Ascending aorta (tissue), 2 donors: ENCODE measurements at regions not wholly inside any gene's neighbourhood (a gene's known extent, or its start where the extent isn't known, plus 50 kb on each side); places are given as distances from the start of the nearest gene placed in this dataset.

Experiments used
- DNase-seq, 2 donors: peaks; one replicate each; pipeline ENCODE4 v3.0.0-alpha.2; 2019; ENCODE audit warnings: low spot score in 2 of 2
- H3K27ac ChIP-seq, 2 donors: fragments of 200-600 bp; sonication (generic); one replicate each; pipeline ENCODE4 v1.5.1; 2016 to 2017; ENCODE audit warnings: mild to moderate bottlenecking in 1 of 2
- H3K27me3 ChIP-seq: fragments of 200-600 bp; sonication (generic); one replicate; pipeline ENCODE4 v1.5.1; 2017
- H3K36me3 ChIP-seq, 2 donors: fragments of 200-600 bp; sonication (generic); one replicate each; pipeline ENCODE4 v1.5.1; 2016
- H3K4me1 ChIP-seq, 2 donors: fragments of 200-600 bp; sonication (generic); one replicate each; pipeline ENCODE4 v1.5.1; 2016 to 2017; ENCODE audit warnings: mild to moderate bottlenecking in 1 of 2
- H3K4me3 ChIP-seq, 2 donors: fragments of 200-600 bp; sonication (generic); one replicate each; pipeline ENCODE4 v1.5.1; 2016 to 2017; ENCODE audit warnings: mild to moderate bottlenecking in 1 of 2
- H3K9me3 ChIP-seq, 2 donors: fragments of 200-600 bp; sonication (generic); one replicate each; pipeline ENCODE4 v1.5.1; 2016
- intact Hi-C: fragments of 100-400 bp; cut with DNase I; formaldehyde crosslinking; loops from one replicate; pipeline ENCODE4 v1.15.1; 2023
- TF ChIP-seq, protein P1 (sequence below), 3 experiments: fragments of 200-600 bp in 2 of 3; fragments of 450-650 bp in 1 of 3; sonication (generic) in 2 of 3; IDR thresholded peaks; one replicate each; pipeline ENCODE4 v1.5.1; 2016 to 2019; ENCODE audit warnings: antibody characterized with exemption in 3 of 3, mild to moderate bottlenecking in 1 of 3, moderate library complexity in 1 of 3

DNA sequence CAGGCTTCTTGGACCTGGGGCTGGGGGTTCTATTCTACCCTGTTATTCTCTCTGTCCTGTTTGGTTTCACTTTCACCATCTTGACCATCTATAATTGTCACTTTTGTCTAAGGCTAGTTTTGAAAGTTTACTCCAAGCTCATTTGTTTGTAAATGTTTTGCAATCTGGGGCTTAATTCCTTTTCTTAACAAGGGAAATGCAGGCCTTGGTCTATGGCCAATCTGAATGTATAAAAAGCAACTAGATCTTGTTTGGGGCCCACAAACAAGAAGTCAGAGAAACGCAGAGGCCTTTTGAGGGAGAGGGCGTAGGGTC is 86.3 kb upstream of the PREP start:
- H3K36me3 ChIP-seq = no peaks in the 10 kb centered on the region
- DNase-seq = no peak
- H3K4me3 ChIP-seq = peak overlapping the region in 1 of 2 donors; percentile 30
- H3K9me3 ChIP-seq = no peaks in the 10 kb centered on the region
- H3K27ac ChIP-seq = no peak overlapping the region
- TF ChIP-seq, protein P1, sequence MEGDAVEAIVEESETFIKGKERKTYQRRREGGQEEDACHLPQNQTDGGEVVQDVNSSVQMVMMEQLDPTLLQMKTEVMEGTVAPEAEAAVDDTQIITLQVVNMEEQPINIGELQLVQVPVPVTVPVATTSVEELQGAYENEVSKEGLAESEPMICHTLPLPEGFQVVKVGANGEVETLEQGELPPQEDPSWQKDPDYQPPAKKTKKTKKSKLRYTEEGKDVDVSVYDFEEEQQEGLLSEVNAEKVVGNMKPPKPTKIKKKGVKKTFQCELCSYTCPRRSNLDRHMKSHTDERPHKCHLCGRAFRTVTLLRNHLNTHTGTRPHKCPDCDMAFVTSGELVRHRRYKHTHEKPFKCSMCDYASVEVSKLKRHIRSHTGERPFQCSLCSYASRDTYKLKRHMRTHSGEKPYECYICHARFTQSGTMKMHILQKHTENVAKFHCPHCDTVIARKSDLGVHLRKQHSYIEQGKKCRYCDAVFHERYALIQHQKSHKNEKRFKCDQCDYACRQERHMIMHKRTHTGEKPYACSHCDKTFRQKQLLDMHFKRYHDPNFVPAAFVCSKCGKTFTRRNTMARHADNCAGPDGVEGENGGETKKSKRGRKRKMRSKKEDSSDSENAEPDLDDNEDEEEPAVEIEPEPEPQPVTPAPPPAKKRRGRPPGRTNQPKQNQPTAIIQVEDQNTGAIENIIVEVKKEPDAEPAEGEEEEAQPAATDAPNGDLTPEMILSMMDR (IDR thresholded peaks at IDR 0.05) = no peak
- intact Hi-C loops = loop anchor here (10.0 kb wide), 1 partner anchor 596 kb away; the partner anchor contains the start of gene PRDM1
- H3K27me3 ChIP-seq = no peaks in the 10 kb centered on the region
- H3K4me1 ChIP-seq = no peaks in the 10 kb centered on the region

DNA sequence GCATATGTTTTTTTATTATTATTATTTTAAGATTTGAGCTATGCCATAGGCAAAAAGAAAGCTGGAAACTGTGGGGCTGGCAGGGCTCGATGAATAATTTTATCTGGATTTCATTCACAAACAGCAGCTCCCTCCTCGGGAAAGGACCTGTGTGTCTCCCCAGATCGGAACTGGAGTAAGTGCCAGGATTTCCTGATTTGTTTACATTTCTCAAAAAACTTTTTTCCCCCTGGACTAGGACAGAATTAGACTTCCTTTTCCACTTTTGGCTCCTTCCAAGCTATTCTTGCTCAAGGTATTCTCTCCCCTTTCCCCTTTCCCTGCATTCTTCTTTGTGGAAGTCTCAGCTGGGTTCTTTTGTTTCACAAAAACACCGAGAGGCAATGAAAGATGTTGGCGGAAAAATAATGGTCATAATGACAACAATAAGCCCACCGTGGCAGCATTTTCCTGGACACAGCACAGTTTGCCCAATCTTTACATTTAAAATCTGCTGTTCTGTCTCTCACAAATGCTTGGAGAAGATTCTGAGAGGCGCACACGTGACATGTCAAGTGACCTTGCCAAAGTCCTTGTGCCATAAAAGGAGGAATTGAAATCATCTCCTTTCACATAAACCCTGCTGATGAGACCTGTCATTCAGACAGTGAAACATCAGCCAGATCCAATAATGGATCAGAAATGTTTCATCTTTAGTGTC is 85.8 kb upstream of the PREP start:
- Histone ChIP-seq H3K27ac (no peak overlapping the region), H3K36me3 (no peaks in the 10 kb centered on the region), H3K4me1 (no peaks in the 10 kb centered on the region), H3K27me3 (no peaks in the 10 kb centered on the region), H3K9me3 (no peaks in the 10 kb centered on the region), H3K4me3 (peak overlapping the region in 1 of 2 donors; percentile 30)
- TF ChIP-seq, protein P1 (IDR thresholded peaks at IDR 0.05) = no peak
- no peak for DNase-seq
- intact Hi-C loops = loop anchor here (10.0 kb wide), 1 partner anchor 596 kb away; the partner anchor contains the start of gene PRDM1

DNA sequence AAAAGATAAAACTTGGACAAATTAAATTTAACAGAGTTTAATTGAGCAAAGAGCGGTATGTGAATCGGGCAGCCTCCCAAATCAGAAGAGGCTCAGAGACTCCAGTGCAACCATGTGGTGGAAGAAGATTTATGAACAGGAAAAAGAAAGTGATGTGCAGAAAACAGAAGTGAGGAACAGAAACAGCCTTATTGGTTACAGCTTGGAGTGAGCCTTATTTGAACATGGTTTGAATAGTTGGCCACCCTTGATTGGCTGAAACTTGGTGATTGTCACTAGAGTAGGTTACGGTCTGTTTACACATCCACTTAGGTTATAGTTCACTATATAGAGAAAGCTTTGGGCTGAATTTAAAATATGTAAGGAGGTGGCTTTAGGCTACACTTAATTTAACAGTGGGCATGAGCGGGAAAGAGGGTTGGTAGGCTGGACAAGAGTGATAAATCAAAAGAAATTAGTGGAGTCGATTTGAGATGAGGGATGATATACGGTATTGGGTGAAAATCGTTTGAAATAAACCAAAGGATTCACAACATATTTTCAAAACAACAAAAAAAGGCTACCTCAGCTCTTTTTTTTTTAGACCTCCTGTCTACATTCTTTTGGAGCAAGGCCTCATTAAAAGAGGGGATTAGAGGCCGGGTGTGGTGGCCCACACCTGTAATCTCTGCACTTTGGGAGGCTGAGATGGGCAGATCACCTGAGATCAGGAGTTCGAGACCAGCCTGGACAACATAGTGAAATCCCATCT is 84.3 kb upstream of the PREP start:
- intact Hi-C loops = loop anchor here (10.0 kb wide), 1 partner anchor 598 kb away; the partner anchor contains the start of gene PRDM1
- no peaks in the 10 kb centered on the region for H3K27me3 ChIP-seq

DNA sequence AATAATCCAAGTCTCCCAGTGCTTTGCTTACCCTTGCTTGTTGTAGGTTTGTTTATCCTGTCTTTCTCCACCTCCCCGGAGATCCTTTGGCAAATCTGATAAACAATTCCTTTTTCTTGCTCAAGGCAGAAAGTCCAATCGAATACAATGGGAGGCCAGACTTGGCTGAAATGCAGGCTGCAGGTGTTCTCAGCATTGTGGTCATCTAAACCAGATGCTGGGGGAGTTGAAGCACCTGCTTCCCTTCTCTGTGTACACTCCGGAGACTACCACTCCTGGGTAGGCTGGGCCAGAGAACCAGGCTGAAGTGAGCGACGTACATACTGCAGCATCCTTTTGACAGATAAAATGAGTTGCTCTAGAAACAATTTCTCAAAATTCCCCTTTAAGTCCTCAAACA is 82.6 kb upstream of the PREP start:
- Histone ChIP-seq H3K4me1 (no peaks in the 10 kb centered on the region), H3K9me3 (no peaks in the 10 kb centered on the region), H3K36me3 (no peaks in the 10 kb centered on the region), H3K27ac (no peak overlapping the region), H3K27me3 (no peaks in the 10 kb centered on the region), H3K4me3 (no peak overlapping the region)
- intact Hi-C loops = loop anchor here (10.0 kb wide), 1 partner anchor 599 kb away; the partner anchor contains the start of gene PRDM1
- no peak for DNase-seq
- TF ChIP-seq, protein P1 (IDR thresholded peaks at IDR 0.05) = no peak

More for the DNA sequence above, 84.3 kb upstream of the PREP start:
- TF ChIP-seq, protein P1 (IDR thresholded peaks at IDR 0.05) = no peak
- Histone ChIP-seq H3K4me3 (no peak overlapping the region), H3K4me1 (no peaks in the 10 kb centered on the region), H3K27ac (no peak overlapping the region), H3K36me3 (no peaks in the 10 kb centered on the region), H3K9me3 (no peaks in the 10 kb centered on the region)
- DNase-seq = no peak

DNA sequence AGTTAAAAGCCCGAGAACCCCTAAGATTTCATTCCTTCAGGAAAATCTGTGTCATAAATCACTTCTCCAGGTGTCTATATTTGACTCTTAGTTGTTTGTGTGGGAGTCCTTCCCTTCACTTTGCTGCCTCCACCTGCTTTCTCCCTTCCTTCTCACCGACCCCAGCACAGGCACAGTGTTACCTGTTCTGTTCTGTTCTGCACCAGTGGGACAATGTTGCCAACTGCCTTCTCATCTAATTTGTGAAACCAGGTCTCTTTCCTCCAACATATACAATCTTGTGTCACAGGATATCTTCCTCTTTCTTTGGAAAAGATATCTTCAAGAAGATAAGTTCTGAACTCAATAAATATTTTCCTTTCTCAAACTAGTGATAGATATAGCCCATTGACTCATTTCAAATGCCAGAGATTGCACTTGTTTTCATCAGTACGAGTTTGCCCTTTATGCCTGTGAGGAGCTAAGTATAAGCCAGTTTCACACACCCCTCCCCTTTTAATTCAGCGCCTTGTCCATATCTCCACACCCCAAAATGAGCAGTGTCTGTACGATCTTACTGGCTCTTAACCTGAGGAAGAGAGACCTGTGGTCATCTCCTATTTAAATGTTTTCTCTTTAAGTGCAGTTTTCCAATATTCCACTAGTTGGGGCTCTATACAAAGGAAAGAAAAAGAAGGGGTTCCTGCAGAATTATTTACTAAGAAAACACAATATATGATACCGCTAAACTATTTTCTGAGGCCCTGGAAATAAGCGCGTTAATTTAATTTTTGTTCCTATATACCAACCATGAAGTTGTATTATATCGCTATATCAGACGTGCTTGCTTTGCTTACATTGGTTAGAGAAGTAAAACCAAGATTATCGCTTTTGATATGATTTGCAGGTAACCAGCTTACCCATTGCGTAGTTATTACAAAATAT is 81.6 kb upstream of the PREP start:
- Histone ChIP-seq H3K27ac (no peak overlapping the region), H3K36me3 (no peaks in the 10 kb centered on the region), H3K9me3 (no peaks in the 10 kb centered on the region), H3K27me3 (no peaks in the 10 kb centered on the region), H3K4me3 (no peak overlapping the region), H3K4me1 (no peaks in the 10 kb centered on the region)
- TF ChIP-seq, protein P1 (IDR thresholded peaks at IDR 0.05) = peak; percentile 59 to 92 (median 87)
- intact Hi-C loops = loop anchor here (5.0 to 10.0 kb wide), 2 partner anchors 600 to 818 kb away; partner anchors contain the start of gene PRDM1
- no peak for DNase-seq
